ENCODE measurements at regions not wholly inside any gene's neighbourhood (a gene's known extent, or its start where the extent isn't known, plus 50 kb on each side); places are given as distances from the start of the nearest gene placed in this dataset.

DNA sequence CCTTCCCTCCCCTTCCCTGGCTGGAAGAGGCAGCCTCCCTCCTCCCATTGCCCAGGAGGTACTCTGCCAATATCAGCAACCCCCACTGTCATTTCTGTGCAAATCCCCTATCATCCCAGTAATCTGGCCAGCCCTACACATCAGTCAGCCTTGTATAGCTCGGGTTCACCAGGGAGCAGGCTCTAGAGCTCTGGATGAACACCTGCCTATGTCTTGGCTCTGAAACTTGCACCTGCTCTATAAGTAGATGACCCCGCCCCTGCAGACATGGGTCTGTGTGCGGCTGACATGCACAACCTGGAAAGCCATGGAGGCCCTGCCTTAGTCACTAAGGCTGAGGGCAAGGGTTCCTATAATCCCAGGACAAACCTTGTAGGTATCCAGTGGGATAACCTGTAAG lies 1042.9 kb downstream of the UQCRFS1 start:
- POLR2A ChIA-PET: no interaction called here
- ATAC-seq (no peak), DNase-seq (ENCODE audit: low spot score) (no peak)
- Mint-ChIP-seq H3K9me3 (peaks cover 13% of the 10 kb centered on the region), H3K4me3 (peak overlapping the region; percentile 22; the same call in 1 of the 2 replicates), H3K36me3 (no peaks in the 10 kb centered on the region), H3K27ac (peak overlapping the region; percentile 98), H3K4me1 (peaks cover 59% of the 10 kb centered on the region), H3K27me3 (ENCODE audit: low read depth) (no peaks in the 10 kb centered on the region)
- TF ChIP-seq ZNF263 (CRISPR knock-in tag; IDR thresholded peaks at IDR 0.05; ENCODE audit: low read depth) (no peak), TCF7 (CRISPR knock-in tag; IDR thresholded peaks at IDR 0.05; ENCODE audit: low read depth) (no peak), JUN (CRISPR knock-in tag; IDR thresholded peaks at IDR 0.05) (no peak), EMX1 (CRISPR knock-in tag; IDR thresholded peaks at IDR 0.05) (no peak), SOX15 (CRISPR knock-in tag; IDR thresholded peaks at IDR 0.05) (no peak), ZNF671 (CRISPR knock-in tag; IDR thresholded peaks at IDR 0.05) (no peak), ZNF232 (CRISPR knock-in tag; IDR thresholded peaks at IDR 0.05) (no peak), HMGA2 (CRISPR knock-in tag; IDR thresholded peaks at IDR 0.05) (no peak)
- TF ChIP-seq, protein P1, sequence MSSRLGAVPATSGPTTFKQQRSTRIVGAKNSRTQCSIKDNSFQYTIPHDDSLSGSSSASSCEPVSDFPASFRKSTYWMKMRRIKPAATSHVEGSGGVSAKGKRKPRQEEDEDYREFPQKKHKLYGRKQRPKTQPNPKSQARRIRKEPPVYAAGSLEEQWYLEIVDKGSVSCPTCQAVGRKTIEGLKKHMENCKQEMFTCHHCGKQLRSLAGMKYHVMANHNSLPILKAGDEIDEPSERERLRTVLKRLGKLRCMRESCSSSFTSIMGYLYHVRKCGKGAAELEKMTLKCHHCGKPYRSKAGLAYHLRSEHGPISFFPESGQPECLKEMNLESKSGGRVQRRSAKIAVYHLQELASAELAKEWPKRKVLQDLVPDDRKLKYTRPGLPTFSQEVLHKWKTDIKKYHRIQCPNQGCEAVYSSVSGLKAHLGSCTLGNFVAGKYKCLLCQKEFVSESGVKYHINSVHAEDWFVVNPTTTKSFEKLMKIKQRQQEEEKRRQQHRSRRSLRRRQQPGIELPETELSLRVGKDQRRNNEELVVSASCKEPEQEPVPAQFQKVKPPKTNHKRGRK (CRISPR knock-in tag; IDR thresholded peaks at IDR 0.05; ENCODE audit: borderline replicate concordance): no peak
- TF ChIP-seq, protein P2, sequence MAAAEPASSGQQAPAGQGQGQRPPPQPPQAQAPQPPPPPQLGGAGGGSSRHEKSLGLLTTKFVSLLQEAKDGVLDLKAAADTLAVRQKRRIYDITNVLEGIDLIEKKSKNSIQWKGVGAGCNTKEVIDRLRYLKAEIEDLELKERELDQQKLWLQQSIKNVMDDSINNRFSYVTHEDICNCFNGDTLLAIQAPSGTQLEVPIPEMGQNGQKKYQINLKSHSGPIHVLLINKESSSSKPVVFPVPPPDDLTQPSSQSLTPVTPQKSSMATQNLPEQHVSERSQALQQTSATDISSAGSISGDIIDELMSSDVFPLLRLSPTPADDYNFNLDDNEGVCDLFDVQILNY (CRISPR knock-in tag; IDR thresholded peaks at IDR 0.05): no peak
- TF ChIP-seq, protein P3, sequence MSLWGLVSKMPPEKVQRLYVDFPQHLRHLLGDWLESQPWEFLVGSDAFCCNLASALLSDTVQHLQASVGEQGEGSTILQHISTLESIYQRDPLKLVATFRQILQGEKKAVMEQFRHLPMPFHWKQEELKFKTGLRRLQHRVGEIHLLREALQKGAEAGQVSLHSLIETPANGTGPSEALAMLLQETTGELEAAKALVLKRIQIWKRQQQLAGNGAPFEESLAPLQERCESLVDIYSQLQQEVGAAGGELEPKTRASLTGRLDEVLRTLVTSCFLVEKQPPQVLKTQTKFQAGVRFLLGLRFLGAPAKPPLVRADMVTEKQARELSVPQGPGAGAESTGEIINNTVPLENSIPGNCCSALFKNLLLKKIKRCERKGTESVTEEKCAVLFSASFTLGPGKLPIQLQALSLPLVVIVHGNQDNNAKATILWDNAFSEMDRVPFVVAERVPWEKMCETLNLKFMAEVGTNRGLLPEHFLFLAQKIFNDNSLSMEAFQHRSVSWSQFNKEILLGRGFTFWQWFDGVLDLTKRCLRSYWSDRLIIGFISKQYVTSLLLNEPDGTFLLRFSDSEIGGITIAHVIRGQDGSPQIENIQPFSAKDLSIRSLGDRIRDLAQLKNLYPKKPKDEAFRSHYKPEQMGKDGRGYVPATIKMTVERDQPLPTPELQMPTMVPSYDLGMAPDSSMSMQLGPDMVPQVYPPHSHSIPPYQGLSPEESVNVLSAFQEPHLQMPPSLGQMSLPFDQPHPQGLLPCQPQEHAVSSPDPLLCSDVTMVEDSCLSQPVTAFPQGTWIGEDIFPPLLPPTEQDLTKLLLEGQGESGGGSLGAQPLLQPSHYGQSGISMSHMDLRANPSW (CRISPR knock-in tag; conservative IDR thresholded peaks at IDR 0.05; ENCODE audit: low read depth): no peak
- TF ChIP-seq, protein P4, sequence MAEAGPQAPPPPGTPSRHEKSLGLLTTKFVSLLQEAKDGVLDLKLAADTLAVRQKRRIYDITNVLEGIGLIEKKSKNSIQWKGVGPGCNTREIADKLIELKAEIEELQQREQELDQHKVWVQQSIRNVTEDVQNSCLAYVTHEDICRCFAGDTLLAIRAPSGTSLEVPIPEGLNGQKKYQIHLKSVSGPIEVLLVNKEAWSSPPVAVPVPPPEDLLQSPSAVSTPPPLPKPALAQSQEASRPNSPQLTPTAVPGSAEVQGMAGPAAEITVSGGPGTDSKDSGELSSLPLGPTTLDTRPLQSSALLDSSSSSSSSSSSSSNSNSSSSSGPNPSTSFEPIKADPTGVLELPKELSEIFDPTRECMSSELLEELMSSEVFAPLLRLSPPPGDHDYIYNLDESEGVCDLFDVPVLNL (CRISPR knock-in tag; IDR thresholded peaks at IDR 0.05; ENCODE audit: borderline replicate concordance, low read depth): no peak
- CTCF ChIA-PET: interaction anchor here (1.9 to 2.8 kb wide), 2 partner anchors 15 to 47 kb away, joined by 9 read pairs; no protein-coding TSS in a partner anchor

DNA sequence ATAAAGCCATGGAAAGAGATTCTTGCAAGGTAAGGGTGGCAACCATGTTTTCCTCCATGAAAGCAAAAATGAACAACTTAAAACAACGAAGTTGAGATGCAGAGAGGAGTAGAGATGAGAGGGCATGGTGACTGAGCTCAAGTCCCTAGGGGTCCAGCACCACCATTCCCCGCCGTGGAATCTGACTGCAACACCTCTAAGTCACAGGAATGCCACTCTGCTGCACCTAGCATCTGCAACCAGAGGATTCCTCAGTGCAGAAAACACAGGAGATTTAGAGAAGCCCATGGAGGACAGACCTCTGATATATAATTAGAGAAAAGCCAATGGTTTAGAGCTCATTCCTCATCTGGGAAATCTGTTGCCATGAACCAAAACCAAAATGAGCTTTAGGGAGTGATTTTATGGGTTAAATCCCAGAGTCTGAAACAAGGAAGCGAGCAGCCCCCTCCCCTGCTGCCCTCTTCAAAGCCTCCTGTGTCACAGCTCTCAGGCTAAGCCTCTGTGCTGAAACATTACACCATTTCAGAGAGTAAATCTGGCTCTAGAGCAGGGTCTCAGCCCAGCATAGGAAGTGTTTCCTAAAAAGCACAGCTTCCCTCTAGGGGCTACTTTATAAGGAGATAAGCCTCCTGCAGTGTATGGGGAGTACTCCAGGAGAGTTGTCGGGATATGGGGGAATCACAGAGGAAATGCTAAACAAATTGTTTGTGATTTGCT lies 1043.6 kb downstream of the UQCRFS1 start:
- Mint-ChIP-seq H3K27me3 (ENCODE audit: low read depth) (no peaks in the 10 kb centered on the region), H3K4me3 (peak overlapping the region; percentile 29), H3K36me3 (no peaks in the 10 kb centered on the region), H3K9me3 (peaks cover 13% of the 10 kb centered on the region), H3K4me1 (peaks cover 62% of the 10 kb centered on the region), H3K27ac (peak overlapping the region; percentile 98)
- CTCF ChIA-PET: interaction anchor here (0.9 to 2.8 kb wide), 5 partner anchors 16 to 203 kb away, joined by 3 to 9 read pairs (median 3); no protein-coding TSS in a partner anchor
- DNase-seq (ENCODE audit: low spot score) (peak; percentile 32), ATAC-seq (peak; percentile 83)
- POLR2A ChIA-PET: interaction anchor here (0.9 kb wide), 1 partner anchor 69 kb away, joined by 3 read pairs; no protein-coding TSS in a partner anchor
- TF ChIP-seq NR3C1 (CRISPR knock-in tag; conservative IDR thresholded peaks at IDR 0.05; ENCODE audit: low read depth): no peak
- no peak for TF ChIP-seq ZNF232 (CRISPR knock-in tag; IDR thresholded peaks at IDR 0.05)
- TF ChIP-seq, protein P5, sequence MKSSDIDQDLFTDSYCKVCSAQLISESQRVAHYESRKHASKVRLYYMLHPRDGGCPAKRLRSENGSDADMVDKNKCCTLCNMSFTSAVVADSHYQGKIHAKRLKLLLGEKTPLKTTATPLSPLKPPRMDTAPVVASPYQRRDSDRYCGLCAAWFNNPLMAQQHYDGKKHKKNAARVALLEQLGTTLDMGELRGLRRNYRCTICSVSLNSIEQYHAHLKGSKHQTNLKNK (CRISPR knock-in tag; IDR thresholded peaks at IDR 0.05): no peak
- TF ChIP-seq CREB1 (CRISPR knock-in tag; IDR thresholded peaks at IDR 0.05): no peak
- TF ChIP-seq CREM (CRISPR knock-in tag; IDR thresholded peaks at IDR 0.05): no peak
- TF ChIP-seq SMAD4 (CRISPR knock-in tag; IDR thresholded peaks at IDR 0.05): no peak
- no peak for TF ChIP-seq SOX15 (CRISPR knock-in tag; IDR thresholded peaks at IDR 0.05)
- TF ChIP-seq, protein P6, sequence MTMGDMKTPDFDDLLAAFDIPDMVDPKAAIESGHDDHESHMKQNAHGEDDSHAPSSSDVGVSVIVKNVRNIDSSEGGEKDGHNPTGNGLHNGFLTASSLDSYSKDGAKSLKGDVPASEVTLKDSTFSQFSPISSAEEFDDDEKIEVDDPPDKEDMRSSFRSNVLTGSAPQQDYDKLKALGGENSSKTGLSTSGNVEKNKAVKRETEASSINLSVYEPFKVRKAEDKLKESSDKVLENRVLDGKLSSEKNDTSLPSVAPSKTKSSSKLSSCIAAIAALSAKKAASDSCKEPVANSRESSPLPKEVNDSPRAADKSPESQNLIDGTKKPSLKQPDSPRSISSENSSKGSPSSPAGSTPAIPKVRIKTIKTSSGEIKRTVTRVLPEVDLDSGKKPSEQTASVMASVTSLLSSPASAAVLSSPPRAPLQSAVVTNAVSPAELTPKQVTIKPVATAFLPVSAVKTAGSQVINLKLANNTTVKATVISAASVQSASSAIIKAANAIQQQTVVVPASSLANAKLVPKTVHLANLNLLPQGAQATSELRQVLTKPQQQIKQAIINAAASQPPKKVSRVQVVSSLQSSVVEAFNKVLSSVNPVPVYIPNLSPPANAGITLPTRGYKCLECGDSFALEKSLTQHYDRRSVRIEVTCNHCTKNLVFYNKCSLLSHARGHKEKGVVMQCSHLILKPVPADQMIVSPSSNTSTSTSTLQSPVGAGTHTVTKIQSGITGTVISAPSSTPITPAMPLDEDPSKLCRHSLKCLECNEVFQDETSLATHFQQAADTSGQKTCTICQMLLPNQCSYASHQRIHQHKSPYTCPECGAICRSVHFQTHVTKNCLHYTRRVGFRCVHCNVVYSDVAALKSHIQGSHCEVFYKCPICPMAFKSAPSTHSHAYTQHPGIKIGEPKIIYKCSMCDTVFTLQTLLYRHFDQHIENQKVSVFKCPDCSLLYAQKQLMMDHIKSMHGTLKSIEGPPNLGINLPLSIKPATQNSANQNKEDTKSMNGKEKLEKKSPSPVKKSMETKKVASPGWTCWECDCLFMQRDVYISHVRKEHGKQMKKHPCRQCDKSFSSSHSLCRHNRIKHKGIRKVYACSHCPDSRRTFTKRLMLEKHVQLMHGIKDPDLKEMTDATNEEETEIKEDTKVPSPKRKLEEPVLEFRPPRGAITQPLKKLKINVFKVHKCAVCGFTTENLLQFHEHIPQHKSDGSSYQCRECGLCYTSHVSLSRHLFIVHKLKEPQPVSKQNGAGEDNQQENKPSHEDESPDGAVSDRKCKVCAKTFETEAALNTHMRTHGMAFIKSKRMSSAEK (CRISPR knock-in tag; IDR thresholded peaks at IDR 0.05; ENCODE audit: borderline replicate concordance): no peak
- TF ChIP-seq, protein P7, sequence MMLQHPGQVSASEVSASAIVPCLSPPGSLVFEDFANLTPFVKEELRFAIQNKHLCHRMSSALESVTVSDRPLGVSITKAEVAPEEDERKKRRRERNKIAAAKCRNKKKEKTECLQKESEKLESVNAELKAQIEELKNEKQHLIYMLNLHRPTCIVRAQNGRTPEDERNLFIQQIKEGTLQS (CRISPR knock-in tag; conservative IDR thresholded peaks at IDR 0.05): no peak
- TF ChIP-seq GTF2I (CRISPR knock-in tag; conservative IDR thresholded peaks at IDR 0.05): no peak
- TF ChIP-seq ZBTB21 (CRISPR knock-in tag; IDR thresholded peaks at IDR 0.05; ENCODE audit: borderline replicate concordance): no peak
- TF ChIP-seq ZNF317 (CRISPR knock-in tag; IDR thresholded peaks at IDR 0.05; ENCODE audit: borderline replicate concordance, low read depth): no peak
- TF ChIP-seq TCF7 (CRISPR knock-in tag; IDR thresholded peaks at IDR 0.05; ENCODE audit: low read depth): no peak
- TF ChIP-seq ZNF416 (CRISPR knock-in tag; IDR thresholded peaks at IDR 0.05): no peak

All from WTC11 (cell line).